22Rv1 (cell line): ENCODE measurements at regions not wholly inside any gene's neighbourhood (a gene's known extent, or its start where the extent isn't known, plus 50 kb on each side); places are given as distances from the start of the nearest gene placed in this dataset.

Experiments used
- ZFX ChIP-seq: fragments of 450-650 bp; IDR thresholded peaks from 2 replicates; pipeline ENCODE4 v1.6.1; 2017; ENCODE audit warnings: antibody characterized with exemption, borderline replicate concordance
- TF ChIP-seq, protein P1 (sequence below): fragments of 450-650 bp; IDR thresholded peaks from 2 replicates; pipeline ENCODE4 v1.5.1; 2017; ENCODE audit warnings: mild to moderate bottlenecking

DNA sequence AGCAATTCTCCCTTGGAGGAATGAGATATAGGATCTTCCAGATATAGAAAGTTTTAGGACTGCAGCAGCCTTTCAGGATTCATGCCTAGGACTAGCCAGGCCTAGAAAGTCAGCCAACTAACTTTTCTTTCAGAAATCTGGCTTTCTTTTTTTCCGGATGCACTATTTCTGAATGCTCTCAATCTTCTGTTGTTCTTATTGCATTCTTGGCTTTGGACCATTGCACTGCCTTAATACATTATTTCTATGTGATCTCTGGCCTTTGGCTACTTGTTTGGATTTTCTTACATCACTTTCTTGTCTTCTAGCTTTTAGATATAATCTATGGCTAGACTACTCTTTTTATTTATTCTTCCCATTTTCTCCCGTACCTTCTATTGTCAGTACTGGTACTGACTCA is 813.1 kb upstream of the HTR2C start:
- TF ChIP-seq, protein P1, sequence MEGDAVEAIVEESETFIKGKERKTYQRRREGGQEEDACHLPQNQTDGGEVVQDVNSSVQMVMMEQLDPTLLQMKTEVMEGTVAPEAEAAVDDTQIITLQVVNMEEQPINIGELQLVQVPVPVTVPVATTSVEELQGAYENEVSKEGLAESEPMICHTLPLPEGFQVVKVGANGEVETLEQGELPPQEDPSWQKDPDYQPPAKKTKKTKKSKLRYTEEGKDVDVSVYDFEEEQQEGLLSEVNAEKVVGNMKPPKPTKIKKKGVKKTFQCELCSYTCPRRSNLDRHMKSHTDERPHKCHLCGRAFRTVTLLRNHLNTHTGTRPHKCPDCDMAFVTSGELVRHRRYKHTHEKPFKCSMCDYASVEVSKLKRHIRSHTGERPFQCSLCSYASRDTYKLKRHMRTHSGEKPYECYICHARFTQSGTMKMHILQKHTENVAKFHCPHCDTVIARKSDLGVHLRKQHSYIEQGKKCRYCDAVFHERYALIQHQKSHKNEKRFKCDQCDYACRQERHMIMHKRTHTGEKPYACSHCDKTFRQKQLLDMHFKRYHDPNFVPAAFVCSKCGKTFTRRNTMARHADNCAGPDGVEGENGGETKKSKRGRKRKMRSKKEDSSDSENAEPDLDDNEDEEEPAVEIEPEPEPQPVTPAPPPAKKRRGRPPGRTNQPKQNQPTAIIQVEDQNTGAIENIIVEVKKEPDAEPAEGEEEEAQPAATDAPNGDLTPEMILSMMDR, result no peak
- no peak for TF ChIP-seq ZFX
